GM10266 (cell line): ENCODE measurements at regions not wholly inside any gene's neighbourhood (a gene's known extent, or its start where the extent isn't known, plus 50 kb on each side); places are given as distances from the start of the nearest gene placed in this dataset.

Experiments used
- DNase-seq: peaks from one replicate; pipeline ENCODE4 v3.0.0; 2012; ENCODE audit errors: extremely low spot score
- CTCF ChIP-seq: IDR thresholded peaks from 2 replicates; pipeline ENCODE4 v1.5.1; 2012; ENCODE audit warnings: mild to moderate bottlenecking, low read depth; ENCODE audit not compliant: control insufficient read depth, insufficient read depth; ENCODE audit errors: missing control alignments

DNA sequence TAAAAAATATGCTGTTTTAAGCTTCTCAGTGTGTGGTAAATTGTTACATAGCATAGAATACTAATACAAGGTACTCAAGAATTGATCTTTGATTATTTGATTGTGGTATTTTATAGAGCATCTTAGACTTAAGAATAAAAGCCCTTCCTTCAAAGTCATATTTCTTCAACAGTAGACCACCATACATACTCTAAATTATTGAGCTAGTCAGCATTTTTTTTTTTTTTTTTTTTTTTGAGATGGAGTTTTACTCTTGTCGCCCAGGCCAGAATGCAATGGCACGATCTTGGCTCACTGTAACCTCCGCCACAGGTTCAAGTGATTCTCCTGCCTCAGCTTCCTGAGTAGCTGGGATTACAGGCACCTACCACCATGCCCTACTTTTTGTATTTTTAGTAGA lies 436.7 kb upstream of the LUZP2 start:
- no peak for TF ChIP-seq CTCF
- no peak for DNase-seq

GRCh38 chr11:24064309-24064903 lies 432.4 kb upstream of the LUZP2 start:
- TF ChIP-seq CTCF: no peak
- DNase-seq: no peak

DNA sequence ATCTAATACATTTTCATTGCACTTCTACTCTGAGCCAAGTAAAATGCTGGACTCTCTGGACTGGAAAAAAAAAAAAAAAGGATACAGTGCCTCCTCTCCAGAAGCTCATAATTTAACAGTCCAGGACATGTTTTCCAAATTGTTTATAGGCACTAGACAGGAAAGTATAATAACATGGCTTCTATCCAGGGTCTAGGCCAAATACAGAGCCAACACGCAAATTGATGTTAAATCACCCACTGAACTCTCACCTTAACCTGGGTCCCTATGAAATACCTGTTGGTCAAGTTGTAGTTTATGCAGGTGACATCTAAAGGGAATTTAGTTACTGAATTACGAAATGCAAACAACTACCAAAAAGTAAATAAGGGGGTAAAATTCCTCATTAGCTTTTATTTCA lies 428.7 kb upstream of the LUZP2 start:
- TF ChIP-seq CTCF: no peak

DNA sequence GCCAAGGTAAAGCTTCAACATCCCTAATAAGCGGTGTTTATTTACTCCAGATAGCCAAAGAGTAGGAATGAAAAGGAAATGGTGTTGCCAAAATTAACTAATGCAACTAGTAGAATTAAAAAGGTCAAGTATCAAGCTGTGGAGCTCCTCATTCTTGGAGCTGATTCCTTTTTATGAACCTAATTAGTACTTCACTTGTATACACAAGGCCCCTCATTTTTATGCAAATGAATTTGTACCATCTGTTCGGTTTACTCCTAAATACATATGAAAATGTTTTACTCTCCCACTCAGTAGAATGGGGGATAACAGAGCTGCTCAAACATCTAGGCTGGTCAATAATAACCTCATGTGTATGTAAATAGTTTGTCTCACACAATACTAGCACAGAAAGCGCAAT lies 426.4 kb upstream of the LUZP2 start:
- no peak for TF ChIP-seq CTCF
- no peak for DNase-seq

More for the DNA sequence above, 428.7 kb upstream of the LUZP2 start:
- no peak for DNase-seq

DNA sequence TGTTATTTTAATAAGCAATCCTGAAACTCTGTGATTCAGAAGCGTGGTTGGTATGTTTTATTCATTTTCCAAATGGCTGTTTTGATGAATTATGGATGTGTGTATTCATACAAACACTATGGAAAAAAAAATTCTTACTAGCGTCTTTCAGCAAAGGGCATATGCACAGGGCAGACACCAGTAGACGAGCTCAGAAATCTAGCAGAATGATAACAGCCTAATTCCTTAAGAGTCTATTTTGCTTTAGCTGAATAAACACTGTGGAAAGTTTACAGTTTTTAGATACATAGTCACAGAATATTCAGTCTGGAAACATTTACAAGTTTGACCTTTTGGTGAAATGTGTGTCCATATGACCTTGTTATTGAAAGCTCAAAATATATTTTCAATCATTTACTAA lies 418.8 kb upstream of the LUZP2 start:
- DNase-seq: no peak
- TF ChIP-seq CTCF: no peak

DNA sequence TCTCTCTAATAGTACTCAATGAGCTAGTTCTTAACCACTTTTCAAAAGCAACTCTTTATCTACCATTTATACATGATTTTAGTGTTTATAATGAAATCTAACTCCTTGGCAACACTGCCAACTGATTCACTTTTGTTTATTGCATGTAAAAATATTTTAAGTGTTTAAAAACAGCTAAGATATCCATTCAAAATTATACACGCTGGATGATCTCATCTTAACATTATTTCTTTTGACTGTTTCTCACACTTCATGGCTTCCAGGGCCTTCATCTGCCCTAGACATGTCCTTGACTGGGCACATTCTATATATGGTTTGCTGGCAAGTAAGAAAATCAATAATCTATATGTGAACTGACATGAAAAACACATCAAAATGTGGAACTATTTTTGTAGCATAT lies 414.6 kb upstream of the LUZP2 start:
- DNase-seq: no peak
- TF ChIP-seq CTCF: no peak

- no peak for DNase-seq
- no peak for TF ChIP-seq CTCF
Measured at GRCh38 chr11:24082860-24083259, 414.0 kb upstream of the LUZP2 start.
